Panc1 (cell line): ENCODE measurements at regions not wholly inside any gene's neighbourhood (a gene's known extent, or its start where the extent isn't known, plus 50 kb on each side); places are given as distances from the start of the nearest gene placed in this dataset.

ENCODE experiments used
- POLR2AphosphoS5 ChIP-seq: IDR thresholded peaks from 2 replicates; pipeline ENCODE4 v1.6.1; 2012; ENCODE audit warnings: mild to moderate bottlenecking, low read depth, low read length, moderate library complexity
- SIN3A ChIP-seq: IDR thresholded peaks from 2 replicates; pipeline ENCODE4 v1.6.1; 2012; ENCODE audit warnings: low read depth, mild to moderate bottlenecking, low read length, moderate library complexity, borderline replicate concordance; ENCODE audit not compliant: insufficient read depth
- TCF7L2 ChIP-seq: IDR thresholded peaks from 2 replicates; pipeline ENCODE4 v1.6.1; 2011; ENCODE audit warnings: mild to moderate bottlenecking, low read depth, low read length, inconsistent platforms
- TF ChIP-seq, protein P1 (sequence below): fragments of 450-650 bp; IDR thresholded peaks from 2 replicates; pipeline ENCODE4 v1.5.1; 2017; ENCODE audit warnings: mild to moderate bottlenecking
- TF ChIP-seq, protein P2 (sequence below), 2 experiments: IDR thresholded peaks; 2 replicates each; pipeline ENCODE4 v1.6.1; 2011 to 2012; ENCODE audit warnings: low read depth in 2 of 2, control low read depth in 1 of 2, low read length in 1 of 2, mild to moderate bottlenecking in 1 of 2, moderate library complexity in 1 of 2; ENCODE audit not compliant: insufficient read depth in 1 of 2

DNA sequence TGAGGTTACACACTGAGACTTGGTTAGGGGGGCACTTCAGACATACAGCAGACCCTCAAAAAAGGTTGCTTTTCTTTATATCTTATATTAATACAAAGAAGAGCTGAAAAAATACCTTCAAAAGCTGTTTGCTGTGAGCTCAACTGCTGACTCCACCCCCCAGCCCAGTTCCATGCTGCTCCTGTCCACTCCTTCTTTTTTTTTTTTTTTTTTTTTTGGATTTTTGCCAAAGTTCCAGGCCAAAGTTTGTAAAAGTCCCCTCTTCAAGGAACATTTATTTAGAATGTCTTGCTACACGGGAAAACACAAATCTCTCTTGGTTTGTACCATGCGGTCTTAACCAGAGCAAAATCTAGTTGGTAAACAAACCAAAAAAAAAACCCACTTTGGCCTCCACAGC lies 85.3 kb upstream of the AKAP12 start:
- TF ChIP-seq, protein P1, sequence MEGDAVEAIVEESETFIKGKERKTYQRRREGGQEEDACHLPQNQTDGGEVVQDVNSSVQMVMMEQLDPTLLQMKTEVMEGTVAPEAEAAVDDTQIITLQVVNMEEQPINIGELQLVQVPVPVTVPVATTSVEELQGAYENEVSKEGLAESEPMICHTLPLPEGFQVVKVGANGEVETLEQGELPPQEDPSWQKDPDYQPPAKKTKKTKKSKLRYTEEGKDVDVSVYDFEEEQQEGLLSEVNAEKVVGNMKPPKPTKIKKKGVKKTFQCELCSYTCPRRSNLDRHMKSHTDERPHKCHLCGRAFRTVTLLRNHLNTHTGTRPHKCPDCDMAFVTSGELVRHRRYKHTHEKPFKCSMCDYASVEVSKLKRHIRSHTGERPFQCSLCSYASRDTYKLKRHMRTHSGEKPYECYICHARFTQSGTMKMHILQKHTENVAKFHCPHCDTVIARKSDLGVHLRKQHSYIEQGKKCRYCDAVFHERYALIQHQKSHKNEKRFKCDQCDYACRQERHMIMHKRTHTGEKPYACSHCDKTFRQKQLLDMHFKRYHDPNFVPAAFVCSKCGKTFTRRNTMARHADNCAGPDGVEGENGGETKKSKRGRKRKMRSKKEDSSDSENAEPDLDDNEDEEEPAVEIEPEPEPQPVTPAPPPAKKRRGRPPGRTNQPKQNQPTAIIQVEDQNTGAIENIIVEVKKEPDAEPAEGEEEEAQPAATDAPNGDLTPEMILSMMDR, result no peak
- TF ChIP-seq POLR2AphosphoS5, result no peak
- TF ChIP-seq TCF7L2, result no peak
- TF ChIP-seq, protein P2, sequence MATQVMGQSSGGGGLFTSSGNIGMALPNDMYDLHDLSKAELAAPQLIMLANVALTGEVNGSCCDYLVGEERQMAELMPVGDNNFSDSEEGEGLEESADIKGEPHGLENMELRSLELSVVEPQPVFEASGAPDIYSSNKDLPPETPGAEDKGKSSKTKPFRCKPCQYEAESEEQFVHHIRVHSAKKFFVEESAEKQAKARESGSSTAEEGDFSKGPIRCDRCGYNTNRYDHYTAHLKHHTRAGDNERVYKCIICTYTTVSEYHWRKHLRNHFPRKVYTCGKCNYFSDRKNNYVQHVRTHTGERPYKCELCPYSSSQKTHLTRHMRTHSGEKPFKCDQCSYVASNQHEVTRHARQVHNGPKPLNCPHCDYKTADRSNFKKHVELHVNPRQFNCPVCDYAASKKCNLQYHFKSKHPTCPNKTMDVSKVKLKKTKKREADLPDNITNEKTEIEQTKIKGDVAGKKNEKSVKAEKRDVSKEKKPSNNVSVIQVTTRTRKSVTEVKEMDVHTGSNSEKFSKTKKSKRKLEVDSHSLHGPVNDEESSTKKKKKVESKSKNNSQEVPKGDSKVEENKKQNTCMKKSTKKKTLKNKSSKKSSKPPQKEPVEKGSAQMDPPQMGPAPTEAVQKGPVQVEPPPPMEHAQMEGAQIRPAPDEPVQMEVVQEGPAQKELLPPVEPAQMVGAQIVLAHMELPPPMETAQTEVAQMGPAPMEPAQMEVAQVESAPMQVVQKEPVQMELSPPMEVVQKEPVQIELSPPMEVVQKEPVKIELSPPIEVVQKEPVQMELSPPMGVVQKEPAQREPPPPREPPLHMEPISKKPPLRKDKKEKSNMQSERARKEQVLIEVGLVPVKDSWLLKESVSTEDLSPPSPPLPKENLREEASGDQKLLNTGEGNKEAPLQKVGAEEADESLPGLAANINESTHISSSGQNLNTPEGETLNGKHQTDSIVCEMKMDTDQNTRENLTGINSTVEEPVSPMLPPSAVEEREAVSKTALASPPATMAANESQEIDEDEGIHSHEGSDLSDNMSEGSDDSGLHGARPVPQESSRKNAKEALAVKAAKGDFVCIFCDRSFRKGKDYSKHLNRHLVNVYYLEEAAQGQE (IDR thresholded peaks at IDR 0.05; ENCODE audit: insufficient read depth in 1 of 2, low read depth in 2 of 2, low read length in 1 of 2), result no peak
- no peak for TF ChIP-seq SIN3A
